WTC11 (cell line): ENCODE measurements at regions not wholly inside any gene's neighbourhood (a gene's known extent, or its start where the extent isn't known, plus 50 kb on each side); places are given as distances from the start of the nearest gene placed in this dataset.

Source experiments
- ATAC-seq: fragments of 200-7000 bp; cut with Tn5 transposase; 2 replicates; pipeline ENCODE4 v1.10.0; 2021; ENCODE audit warnings: mild to moderate bottlenecking, moderate library complexity
- CTCF ChIA-PET: fragments of 300-600 bp; sonication (Branson Sonifier 250); formaldehyde crosslinking; loops from one replicate; lab custom pipeline; 2021; ENCODE audit warnings: antibody characterized with exemption; lab: Charles Lee
- POLR2A ChIA-PET: fragments of 350-600 bp; sonication (Branson Sonifier 250); formaldehyde crosslinking; loops from one replicate; lab custom pipeline; 2021; ENCODE audit warnings: antibody characterized with exemption; lab: Charles Lee
- DNase-seq: peaks from one replicate; pipeline ENCODE4 v3.0.0; 2021; ENCODE audit warnings: low spot score
- H3K27ac Mint-ChIP-seq: 2 replicates; pipeline ENCODE4 v1.8.0; 2021; ENCODE audit warnings: mixed read lengths
- H3K27me3 Mint-ChIP-seq: 2 replicates; pipeline ENCODE4 v1.8.0; 2021; ENCODE audit warnings: low read depth, mild to moderate bottlenecking, moderate library complexity, mixed read lengths
- H3K36me3 Mint-ChIP-seq: 2 replicates; pipeline ENCODE4 v1.8.0; 2021; ENCODE audit warnings: mixed read lengths
- H3K4me1 Mint-ChIP-seq: 2 replicates; pipeline ENCODE4 v1.8.0; 2022; ENCODE audit warnings: mixed read lengths
- H3K4me3 Mint-ChIP-seq: 2 replicates; pipeline ENCODE4 v1.8.0; 2021; ENCODE audit warnings: mild to moderate bottlenecking, moderate library complexity, mixed read lengths
- H3K9me3 Mint-ChIP-seq: 2 replicates; pipeline ENCODE4 v1.8.0; 2021; ENCODE audit warnings: mixed read lengths
- FOXJ3 ChIP-seq: sonication (generic); formaldehyde crosslinking; IDR thresholded peaks from 2 replicates; pipeline ENCODE4 v1.9.0; 2021; ENCODE audit warnings: missing genetic modification reagents, mild to moderate bottlenecking, borderline replicate concordance
- GRHL2 ChIP-seq: fragments of 250-450 bp; sonication (Bioruptor Pico); IDR thresholded peaks from 2 replicates; pipeline ENCODE4 v1.8.0; 2022; ENCODE audit warnings: mild to moderate bottlenecking, moderate library complexity; ENCODE audit not compliant: insufficient replicate concordance, severe bottlenecking
- IRF2 ChIP-seq: sonication (generic); formaldehyde crosslinking; IDR thresholded peaks from 2 replicates; pipeline ENCODE4 v1.8.0; 2022; ENCODE audit warnings: low read depth, missing genetic modification reagents, borderline replicate concordance
- JUN ChIP-seq: sonication (generic); formaldehyde crosslinking; IDR thresholded peaks from 2 replicates; pipeline ENCODE4 v1.8.0; 2023; ENCODE audit warnings: mild to moderate bottlenecking, missing genetic modification reagents
- NFE2L1 ChIP-seq: sonication (generic); formaldehyde crosslinking; IDR thresholded peaks from 2 replicates; pipeline ENCODE4 v1.8.1; 2023; ENCODE audit warnings: missing genetic modification reagents
- RELA ChIP-seq: sonication (generic); formaldehyde crosslinking; IDR thresholded peaks from 2 replicates; pipeline ENCODE4 v1.8.1; 2022; ENCODE audit warnings: missing genetic modification reagents, mild to moderate bottlenecking, borderline replicate concordance
- TEAD4 ChIP-seq: sonication (generic); formaldehyde crosslinking; IDR thresholded peaks from 2 replicates; pipeline ENCODE4 v1.8.0; 2022; ENCODE audit warnings: mild to moderate bottlenecking, missing genetic modification reagents
- ZNF121 ChIP-seq: sonication (generic); formaldehyde crosslinking; IDR thresholded peaks from 2 replicates; pipeline ENCODE4 v1.8.0; 2023; ENCODE audit warnings: missing genetic modification reagents
- ZNF396 ChIP-seq: fragments of 250-450 bp; sonication (Bioruptor Pico); IDR thresholded peaks from 2 replicates; pipeline ENCODE4 v1.8.0; 2021; ENCODE audit warnings: mild to moderate bottlenecking, moderate library complexity, borderline replicate concordance
- TF ChIP-seq, protein P1 (sequence below): fragments of 250-450 bp; sonication (Bioruptor Pico); IDR thresholded peaks from 2 replicates; pipeline ENCODE4 v1.8.0; 2021; ENCODE audit warnings: mild to moderate bottlenecking
- TF ChIP-seq, protein P2 (sequence below): sonication (generic); formaldehyde crosslinking; IDR thresholded peaks from 2 replicates; pipeline ENCODE4 v1.8.0; 2022; ENCODE audit warnings: mild to moderate bottlenecking, missing genetic modification reagents
- TF ChIP-seq, protein P3 (sequence below): sonication (generic); formaldehyde crosslinking; IDR thresholded peaks from 2 replicates; pipeline ENCODE4 v1.8.1; 2022; ENCODE audit warnings: mild to moderate bottlenecking, missing genetic modification reagents, moderate library complexity, borderline replicate concordance
- TF ChIP-seq, protein P4 (sequence below): fragments of 250-450 bp; sonication (Bioruptor Pico); IDR thresholded peaks from 2 replicates; pipeline ENCODE4 v1.9.0; 2021; ENCODE audit warnings: mild to moderate bottlenecking
- TF ChIP-seq, protein P5 (sequence below): sonication (generic); formaldehyde crosslinking; IDR thresholded peaks from 2 replicates; pipeline ENCODE4 v1.8.0; 2022; ENCODE audit warnings: mild to moderate bottlenecking, missing genetic modification reagents
- TF ChIP-seq, protein P6 (sequence below): sonication (generic); formaldehyde crosslinking; IDR thresholded peaks from 2 replicates; pipeline ENCODE4 v1.8.1; 2022; ENCODE audit warnings: low read depth, mild to moderate bottlenecking, moderate library complexity, missing genetic modification reagents, borderline replicate concordance
- TF ChIP-seq, protein P7 (sequence below): fragments of 250-450 bp; sonication (Bioruptor Pico); IDR thresholded peaks from 2 replicates; pipeline ENCODE4 v1.9.0; 2021; ENCODE audit warnings: mild to moderate bottlenecking
- TF ChIP-seq, protein P8 (sequence below): sonication (generic); formaldehyde crosslinking; IDR thresholded peaks from 2 replicates; pipeline ENCODE4 v1.8.1; 2023; ENCODE audit warnings: mild to moderate bottlenecking, missing genetic modification reagents

DNA sequence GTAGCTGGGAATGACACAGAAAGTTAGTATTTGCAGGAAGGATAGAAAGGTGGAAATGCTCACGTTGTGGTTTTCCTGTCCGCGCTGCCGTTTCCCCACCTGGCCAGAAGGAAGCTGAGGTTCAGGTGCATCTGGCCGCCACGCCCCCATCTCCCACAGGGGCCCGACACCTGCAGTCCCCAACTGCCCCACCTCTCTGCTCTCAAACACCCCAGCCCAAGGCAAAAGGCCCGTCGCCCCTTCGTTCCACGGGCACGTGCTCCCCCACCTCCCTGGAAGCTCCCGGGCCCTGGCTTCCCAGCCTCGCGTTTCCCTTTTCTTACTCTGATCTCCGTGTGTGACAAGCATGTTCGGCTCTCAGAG is 985.1 kb downstream of the BRD1 start (continued):
- TF ChIP-seq, protein P1, sequence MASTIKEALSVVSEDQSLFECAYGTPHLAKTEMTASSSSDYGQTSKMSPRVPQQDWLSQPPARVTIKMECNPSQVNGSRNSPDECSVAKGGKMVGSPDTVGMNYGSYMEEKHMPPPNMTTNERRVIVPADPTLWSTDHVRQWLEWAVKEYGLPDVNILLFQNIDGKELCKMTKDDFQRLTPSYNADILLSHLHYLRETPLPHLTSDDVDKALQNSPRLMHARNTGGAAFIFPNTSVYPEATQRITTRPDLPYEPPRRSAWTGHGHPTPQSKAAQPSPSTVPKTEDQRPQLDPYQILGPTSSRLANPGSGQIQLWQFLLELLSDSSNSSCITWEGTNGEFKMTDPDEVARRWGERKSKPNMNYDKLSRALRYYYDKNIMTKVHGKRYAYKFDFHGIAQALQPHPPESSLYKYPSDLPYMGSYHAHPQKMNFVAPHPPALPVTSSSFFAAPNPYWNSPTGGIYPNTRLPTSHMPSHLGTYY (CRISPR knock-in tag), result no peak
- TF ChIP-seq TEAD4 (CRISPR knock-in tag), result no peak

DNA sequence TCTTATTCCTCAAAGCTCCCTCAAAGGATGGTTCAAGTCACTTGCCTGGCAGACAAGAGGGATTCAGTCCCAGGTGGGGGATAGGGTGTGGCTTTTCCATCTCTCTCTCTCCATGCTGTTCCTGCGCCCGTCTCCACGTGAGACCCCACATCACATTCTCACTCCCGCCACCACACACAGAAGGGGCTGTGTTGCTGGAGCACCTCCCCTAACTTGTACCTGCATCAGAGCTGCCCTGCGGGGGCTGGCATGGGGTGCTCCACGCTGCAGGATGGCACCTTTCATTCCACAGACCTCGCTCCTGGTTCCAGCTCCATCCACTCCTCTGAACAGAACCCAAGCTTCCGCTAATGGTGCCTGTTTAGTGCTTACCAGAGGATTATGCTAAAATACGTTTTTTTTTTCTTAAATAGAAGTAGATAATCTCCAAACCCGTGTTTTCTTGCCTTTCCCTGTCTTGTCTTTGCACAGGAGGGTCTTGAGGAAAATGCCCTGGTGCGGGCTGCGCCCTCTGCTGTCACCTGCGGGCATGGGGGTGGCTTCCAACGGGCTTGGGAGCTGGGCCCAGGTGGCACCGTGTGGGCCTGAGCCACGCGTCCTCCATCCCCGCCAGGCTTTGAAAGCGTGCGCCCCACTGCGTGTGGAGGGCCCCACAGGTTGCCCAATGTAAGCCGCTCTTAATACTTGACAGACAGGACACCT is 985.6 kb downstream of the BRD1 start:
- POLR2A ChIA-PET, result no interaction called here
- ATAC-seq, result no peak
- Mint-ChIP-seq H3K36me3 (peaks cover 7% of the 10 kb centered on the region; the same call in 1 of the 2 replicates), H3K27ac (no peak overlapping the region), H3K27me3 (no peaks in the 10 kb centered on the region; the same call in none of the 2 replicates), H3K9me3 (peaks cover 14% of the 10 kb centered on the region), H3K4me1 (no peaks in the 10 kb centered on the region), H3K4me3 (no peak overlapping the region)
- CTCF ChIA-PET, result no interaction called here
- no peak for DNase-seq
- no peak for TF ChIP-seq GRHL2 (CRISPR knock-in tag)
- no peak for TF ChIP-seq FOXJ3 (CRISPR knock-in tag)
- TF ChIP-seq RELA (CRISPR knock-in tag), result no peak
- TF ChIP-seq NFE2L1 (CRISPR knock-in tag), result no peak
- TF ChIP-seq, protein P2, sequence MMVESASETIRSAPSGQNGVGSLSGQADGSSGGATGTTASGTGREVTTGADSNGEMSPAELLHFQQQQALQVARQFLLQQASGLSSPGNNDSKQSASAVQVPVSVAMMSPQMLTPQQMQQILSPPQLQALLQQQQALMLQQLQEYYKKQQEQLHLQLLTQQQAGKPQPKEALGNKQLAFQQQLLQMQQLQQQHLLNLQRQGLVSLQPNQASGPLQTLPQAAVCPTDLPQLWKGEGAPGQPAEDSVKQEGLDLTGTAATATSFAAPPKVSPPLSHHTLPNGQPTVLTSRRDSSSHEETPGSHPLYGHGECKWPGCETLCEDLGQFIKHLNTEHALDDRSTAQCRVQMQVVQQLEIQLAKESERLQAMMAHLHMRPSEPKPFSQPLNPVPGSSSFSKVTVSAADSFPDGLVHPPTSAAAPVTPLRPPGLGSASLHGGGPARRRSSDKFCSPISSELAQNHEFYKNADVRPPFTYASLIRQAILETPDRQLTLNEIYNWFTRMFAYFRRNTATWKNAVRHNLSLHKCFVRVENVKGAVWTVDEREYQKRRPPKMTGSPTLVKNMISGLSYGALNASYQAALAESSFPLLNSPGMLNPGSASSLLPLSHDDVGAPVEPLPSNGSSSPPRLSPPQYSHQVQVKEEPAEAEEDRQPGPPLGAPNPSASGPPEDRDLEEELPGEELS (CRISPR knock-in tag), result no peak
- TF ChIP-seq, protein P3, sequence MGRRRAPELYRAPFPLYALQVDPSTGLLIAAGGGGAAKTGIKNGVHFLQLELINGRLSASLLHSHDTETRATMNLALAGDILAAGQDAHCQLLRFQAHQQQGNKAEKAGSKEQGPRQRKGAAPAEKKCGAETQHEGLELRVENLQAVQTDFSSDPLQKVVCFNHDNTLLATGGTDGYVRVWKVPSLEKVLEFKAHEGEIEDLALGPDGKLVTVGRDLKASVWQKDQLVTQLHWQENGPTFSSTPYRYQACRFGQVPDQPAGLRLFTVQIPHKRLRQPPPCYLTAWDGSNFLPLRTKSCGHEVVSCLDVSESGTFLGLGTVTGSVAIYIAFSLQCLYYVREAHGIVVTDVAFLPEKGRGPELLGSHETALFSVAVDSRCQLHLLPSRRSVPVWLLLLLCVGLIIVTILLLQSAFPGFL, result no peak
- TF ChIP-seq TEAD4 (CRISPR knock-in tag), result no peak
- TF ChIP-seq, protein P4, sequence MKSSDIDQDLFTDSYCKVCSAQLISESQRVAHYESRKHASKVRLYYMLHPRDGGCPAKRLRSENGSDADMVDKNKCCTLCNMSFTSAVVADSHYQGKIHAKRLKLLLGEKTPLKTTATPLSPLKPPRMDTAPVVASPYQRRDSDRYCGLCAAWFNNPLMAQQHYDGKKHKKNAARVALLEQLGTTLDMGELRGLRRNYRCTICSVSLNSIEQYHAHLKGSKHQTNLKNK, result no peak
- TF ChIP-seq, protein P5, sequence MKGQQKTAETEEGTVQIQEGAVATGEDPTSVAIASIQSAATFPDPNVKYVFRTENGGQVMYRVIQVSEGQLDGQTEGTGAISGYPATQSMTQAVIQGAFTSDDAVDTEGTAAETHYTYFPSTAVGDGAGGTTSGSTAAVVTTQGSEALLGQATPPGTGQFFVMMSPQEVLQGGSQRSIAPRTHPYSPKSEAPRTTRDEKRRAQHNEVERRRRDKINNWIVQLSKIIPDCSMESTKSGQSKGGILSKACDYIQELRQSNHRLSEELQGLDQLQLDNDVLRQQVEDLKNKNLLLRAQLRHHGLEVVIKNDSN (CRISPR knock-in tag), result no peak
- no peak for TF ChIP-seq IRF2 (CRISPR knock-in tag)
- TF ChIP-seq JUN (CRISPR knock-in tag), result no peak
- TF ChIP-seq, protein P6, sequence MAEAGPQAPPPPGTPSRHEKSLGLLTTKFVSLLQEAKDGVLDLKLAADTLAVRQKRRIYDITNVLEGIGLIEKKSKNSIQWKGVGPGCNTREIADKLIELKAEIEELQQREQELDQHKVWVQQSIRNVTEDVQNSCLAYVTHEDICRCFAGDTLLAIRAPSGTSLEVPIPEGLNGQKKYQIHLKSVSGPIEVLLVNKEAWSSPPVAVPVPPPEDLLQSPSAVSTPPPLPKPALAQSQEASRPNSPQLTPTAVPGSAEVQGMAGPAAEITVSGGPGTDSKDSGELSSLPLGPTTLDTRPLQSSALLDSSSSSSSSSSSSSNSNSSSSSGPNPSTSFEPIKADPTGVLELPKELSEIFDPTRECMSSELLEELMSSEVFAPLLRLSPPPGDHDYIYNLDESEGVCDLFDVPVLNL, result no peak
- TF ChIP-seq ZNF396 (CRISPR knock-in tag), result no peak
- TF ChIP-seq ZNF121 (CRISPR knock-in tag), result no peak
- TF ChIP-seq, protein P7, sequence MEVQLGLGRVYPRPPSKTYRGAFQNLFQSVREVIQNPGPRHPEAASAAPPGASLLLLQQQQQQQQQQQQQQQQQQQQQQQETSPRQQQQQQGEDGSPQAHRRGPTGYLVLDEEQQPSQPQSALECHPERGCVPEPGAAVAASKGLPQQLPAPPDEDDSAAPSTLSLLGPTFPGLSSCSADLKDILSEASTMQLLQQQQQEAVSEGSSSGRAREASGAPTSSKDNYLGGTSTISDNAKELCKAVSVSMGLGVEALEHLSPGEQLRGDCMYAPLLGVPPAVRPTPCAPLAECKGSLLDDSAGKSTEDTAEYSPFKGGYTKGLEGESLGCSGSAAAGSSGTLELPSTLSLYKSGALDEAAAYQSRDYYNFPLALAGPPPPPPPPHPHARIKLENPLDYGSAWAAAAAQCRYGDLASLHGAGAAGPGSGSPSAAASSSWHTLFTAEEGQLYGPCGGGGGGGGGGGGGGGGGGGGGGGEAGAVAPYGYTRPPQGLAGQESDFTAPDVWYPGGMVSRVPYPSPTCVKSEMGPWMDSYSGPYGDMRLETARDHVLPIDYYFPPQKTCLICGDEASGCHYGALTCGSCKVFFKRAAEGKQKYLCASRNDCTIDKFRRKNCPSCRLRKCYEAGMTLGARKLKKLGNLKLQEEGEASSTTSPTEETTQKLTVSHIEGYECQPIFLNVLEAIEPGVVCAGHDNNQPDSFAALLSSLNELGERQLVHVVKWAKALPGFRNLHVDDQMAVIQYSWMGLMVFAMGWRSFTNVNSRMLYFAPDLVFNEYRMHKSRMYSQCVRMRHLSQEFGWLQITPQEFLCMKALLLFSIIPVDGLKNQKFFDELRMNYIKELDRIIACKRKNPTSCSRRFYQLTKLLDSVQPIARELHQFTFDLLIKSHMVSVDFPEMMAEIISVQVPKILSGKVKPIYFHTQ, result no peak
- TF ChIP-seq, protein P8, sequence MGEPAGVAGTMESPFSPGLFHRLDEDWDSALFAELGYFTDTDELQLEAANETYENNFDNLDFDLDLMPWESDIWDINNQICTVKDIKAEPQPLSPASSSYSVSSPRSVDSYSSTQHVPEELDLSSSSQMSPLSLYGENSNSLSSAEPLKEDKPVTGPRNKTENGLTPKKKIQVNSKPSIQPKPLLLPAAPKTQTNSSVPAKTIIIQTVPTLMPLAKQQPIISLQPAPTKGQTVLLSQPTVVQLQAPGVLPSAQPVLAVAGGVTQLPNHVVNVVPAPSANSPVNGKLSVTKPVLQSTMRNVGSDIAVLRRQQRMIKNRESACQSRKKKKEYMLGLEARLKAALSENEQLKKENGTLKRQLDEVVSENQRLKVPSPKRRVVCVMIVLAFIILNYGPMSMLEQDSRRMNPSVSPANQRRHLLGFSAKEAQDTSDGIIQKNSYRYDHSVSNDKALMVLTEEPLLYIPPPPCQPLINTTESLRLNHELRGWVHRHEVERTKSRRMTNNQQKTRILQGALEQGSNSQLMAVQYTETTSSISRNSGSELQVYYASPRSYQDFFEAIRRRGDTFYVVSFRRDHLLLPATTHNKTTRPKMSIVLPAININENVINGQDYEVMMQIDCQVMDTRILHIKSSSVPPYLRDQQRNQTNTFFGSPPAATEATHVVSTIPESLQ (CRISPR knock-in tag), result no peak
